Endothelial cell of umbilical vein (primary cell): ENCODE measurements at regions not wholly inside any gene's neighbourhood (a gene's known extent, or its start where the extent isn't known, plus 50 kb on each side); places are given as distances from the start of the nearest gene placed in this dataset.

Experiments used
- BruUV-seq: library from RNA; stranded (reverse); fragments of 400-500 nt; replicated peaks from 2 replicates; lab custom pipeline; 2021; lab: Mats Ljungman, UMichigan
- CTCF ChIA-PET: fragments of 300-600, 350-600 bp; sonication (Branson Sonifier 250); formaldehyde crosslinking; loops from one replicate; lab custom pipeline; 2021; ENCODE audit warnings: antibody characterized with exemption, inconsistent platforms; lab: Charles Lee
- POLR2A ChIA-PET: fragments of 300-600, 350-600 bp; sonication (Branson Sonifier 250); formaldehyde crosslinking; loops from one replicate; lab custom pipeline; 2021; ENCODE audit warnings: antibody characterized with exemption, inconsistent platforms; lab: Charles Lee
- DNase-seq: peaks from one replicate; pipeline ENCODE4 v3.0.0-alpha.2; 2011; ENCODE audit warnings: low read depth, low spot score
- FAIRE-seq: peaks from 2 replicates; lab custom pipeline; 2011; peaks lifted over from hg19 to GRCh38; lab: Jason Lieb, UNC
- H2AFZ ChIP-seq: 2 replicates; pipeline ENCODE4 v1.6.0; 2012; ENCODE audit warnings: low read depth, low read length, control low read depth, inconsistent platforms
- H3K27ac ChIP-seq: 2 replicates; pipeline ENCODE4 v1.5.1; 2011; ENCODE audit warnings: low read depth, mild to moderate bottlenecking, control low read depth, low read length, moderate library complexity; ENCODE audit not compliant: insufficient read depth
- H3K27me3 ChIP-seq, 2 experiments: 2 replicates each; pipeline versions ENCODE4 v1.6.0 to v1.6.1; 2011; ENCODE audit warnings: low read length in 2 of 2, mixed read lengths in 1 of 2; ENCODE audit not compliant: control insufficient read depth in 2 of 2, insufficient read depth in 2 of 2
- H3K36me3 ChIP-seq, 2 experiments: 2 replicates in 1 of 2; 3 replicates in 1 of 2; pipeline ENCODE4 v1.5.1; 2011; ENCODE audit warnings: low read length in 2 of 2, mild to moderate bottlenecking in 1 of 2, moderate library complexity in 1 of 2; ENCODE audit not compliant: control insufficient read depth in 2 of 2, insufficient read depth in 2 of 2; ENCODE audit errors: extremely low read depth in 1 of 2
- H3K4me1 ChIP-seq: 3 replicates; pipeline ENCODE4 v1.5.1; 2011; ENCODE audit warnings: mild to moderate bottlenecking, low read length; ENCODE audit not compliant: control insufficient read depth, insufficient read depth; ENCODE audit errors: extremely low read depth
- H3K4me2 ChIP-seq: 2 replicates; pipeline ENCODE4 v1.6.1; 2011; ENCODE audit warnings: low read length, control low read depth, mixed read lengths; ENCODE audit not compliant: insufficient read depth
- H3K4me3 ChIP-seq, 3 experiments: fragments of 200-600 bp in 1 of 3; sonication (generic), shearing (Covaris generic) in 1 of 3; replicated peaks in 1 of 3; 2 replicates each; pipeline ENCODE4 v1.5.1; 2011 to 2016; ENCODE audit warnings: control low read depth in 3 of 3, low read length in 3 of 3, mild to moderate bottlenecking in 2 of 3, inconsistent platforms in 1 of 3, low read depth in 1 of 3, moderate library complexity in 1 of 3; ENCODE audit not compliant: insufficient read depth in 1 of 3
- H3K79me2 ChIP-seq: 2 replicates; pipeline ENCODE4 v1.6.0; 2012; ENCODE audit warnings: low read length, inconsistent platforms; ENCODE audit not compliant: control insufficient read depth, insufficient read depth
- H3K9ac ChIP-seq: replicated peaks from 2 replicates; pipeline ENCODE3; 2011; ENCODE audit warnings: low read length, control low read depth; ENCODE audit not compliant: insufficient read depth; ENCODE audit errors: extremely low read depth
- H3K9me1 ChIP-seq: replicated peaks from 3 replicates; pipeline ENCODE4 v1.6.0; 2011; ENCODE audit warnings: mild to moderate bottlenecking, low read length; ENCODE audit not compliant: control insufficient read depth, insufficient read depth; ENCODE audit errors: extremely low read depth
- H3K9me3 ChIP-seq: replicated peaks from 2 replicates; pipeline ENCODE4 v1.5.1; 2012; ENCODE audit warnings: low read length, inconsistent platforms; ENCODE audit not compliant: control insufficient read depth, insufficient read depth
- H4K20me1 ChIP-seq: replicated peaks from 2 replicates; pipeline ENCODE3; 2011; ENCODE audit warnings: mild to moderate bottlenecking, low read length; ENCODE audit not compliant: control insufficient read depth, insufficient read depth; ENCODE audit errors: extremely low read depth
- EZH2 ChIP-seq: IDR thresholded peaks from 2 replicates; pipeline ENCODE4 v1.6.1; 2012; ENCODE audit warnings: borderline replicate concordance, low read depth, mild to moderate bottlenecking, moderate library complexity, low read length, inconsistent platforms; ENCODE audit not compliant: severe bottlenecking
- FOS ChIP-seq: IDR thresholded peaks from 2 replicates; pipeline ENCODE4 v1.6.1; 2011; ENCODE audit warnings: mild to moderate bottlenecking, low read length, moderate library complexity, borderline replicate concordance; ENCODE audit not compliant: insufficient read depth
- GATA2 ChIP-seq: IDR thresholded peaks from 2 replicates; pipeline ENCODE4 v1.7.0; 2011; ENCODE audit warnings: low read depth, mild to moderate bottlenecking, moderate library complexity, mixed read lengths, low read length; ENCODE audit not compliant: insufficient read length, insufficient read depth
- JUN ChIP-seq: IDR thresholded peaks from 2 replicates; pipeline ENCODE4 v1.6.1; 2011; ENCODE audit warnings: borderline replicate concordance, low read depth; ENCODE audit not compliant: insufficient read length, insufficient read depth
- MYC ChIP-seq: IDR thresholded peaks from one replicate; pipeline ENCODE4 v1.6.1; 2011; ENCODE audit warnings: mild to moderate bottlenecking, low read depth, low read length
- POLR2A ChIP-seq: IDR thresholded peaks from 2 replicates; pipeline ENCODE4 v1.6.1; 2012; ENCODE audit warnings: low read depth, mild to moderate bottlenecking, control low read depth, low read length
- POLR2AphosphoS5 ChIP-seq: IDR thresholded peaks from 2 replicates; pipeline ENCODE4 v1.6.1; 2012; ENCODE audit warnings: low read depth, mild to moderate bottlenecking, control low read depth, low read length, moderate library complexity; ENCODE audit not compliant: insufficient read depth
- dilution Hi-C: fragments of 300-500 bp; cut with MboI; formaldehyde crosslinking; loops from one replicate; pipeline ENCODE4 v1.15.0; 2019; ENCODE audit warnings: low sequenced_read_pairs; ENCODE audit not compliant: extremely low pct_ligation_motif_present
- intact Hi-C: fragments of 100-400 bp; cut with micrococcal nuclease; formaldehyde crosslinking; loops from one replicate; pipeline ENCODE4 v1.10.0; 2022
- TF ChIP-seq, protein P1 (sequence below), 2 donors: IDR thresholded peaks; 1 replicate in 1 of 2; 2 replicates in 1 of 2; pipeline ENCODE4 v1.5.1; 2011; ENCODE audit warnings: low read length in 2 of 2, mild to moderate bottlenecking in 2 of 2, moderate library complexity in 2 of 2, control low read depth in 1 of 2, inconsistent platforms in 1 of 2, low read depth in 1 of 2; ENCODE audit not compliant: insufficient read depth in 1 of 2; ENCODE audit errors: extremely low read depth in 1 of 2
- TF ChIP-seq, protein P2 (sequence below): IDR thresholded peaks from 2 replicates; pipeline ENCODE4 v1.6.1; 2011; ENCODE audit not compliant: insufficient read depth, insufficient read length

DNA sequence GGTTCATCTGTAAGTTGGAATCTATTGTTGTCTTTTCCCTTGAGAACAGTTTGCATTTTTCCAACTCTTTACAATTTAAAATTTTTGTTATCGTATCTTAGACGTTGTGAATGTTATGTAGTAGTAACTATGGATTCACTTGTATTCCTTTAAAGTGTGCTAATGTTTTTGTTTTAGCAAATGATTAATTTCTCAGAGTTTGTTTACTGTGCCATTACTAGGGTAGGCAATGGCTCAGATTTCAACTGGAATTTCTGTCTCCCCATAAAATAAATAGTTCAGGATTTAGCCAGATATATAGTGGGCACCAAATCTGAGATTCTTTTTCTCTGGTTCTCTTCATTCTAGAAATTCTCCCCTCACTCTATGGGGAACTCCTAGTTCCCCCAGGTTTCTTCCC lies 896.5 kb downstream of the PLA2G4A start:
- Histone ChIP-seq H2AFZ (no peak overlapping the region), H3K9me1 (no peaks in the 10 kb centered on the region), H4K20me1 (no peaks in the 10 kb centered on the region), H3K4me1 (no peaks in the 10 kb centered on the region), H3K9me3 (no peaks in the 10 kb centered on the region), H3K79me2 (no peaks in the 10 kb centered on the region), H3K27me3 (no peaks in the 10 kb centered on the region), H3K4me3 (no peak overlapping the region), H3K9ac (no peak overlapping the region), H3K4me2 (no peak overlapping the region), H3K27ac (no peak overlapping the region), H3K36me3 (no peaks in the 10 kb centered on the region)
- no TSS peak for BruUV-seq
- dilution Hi-C loops = no loop called here
- ChIA-PET CTCF (no interaction called here), POLR2A (no interaction called here)
- FAIRE-seq (no peak), DNase-seq (no peak)
- TF ChIP-seq JUN = no peak
- no peak for TF ChIP-seq POLR2A
- TF ChIP-seq, protein P1, sequence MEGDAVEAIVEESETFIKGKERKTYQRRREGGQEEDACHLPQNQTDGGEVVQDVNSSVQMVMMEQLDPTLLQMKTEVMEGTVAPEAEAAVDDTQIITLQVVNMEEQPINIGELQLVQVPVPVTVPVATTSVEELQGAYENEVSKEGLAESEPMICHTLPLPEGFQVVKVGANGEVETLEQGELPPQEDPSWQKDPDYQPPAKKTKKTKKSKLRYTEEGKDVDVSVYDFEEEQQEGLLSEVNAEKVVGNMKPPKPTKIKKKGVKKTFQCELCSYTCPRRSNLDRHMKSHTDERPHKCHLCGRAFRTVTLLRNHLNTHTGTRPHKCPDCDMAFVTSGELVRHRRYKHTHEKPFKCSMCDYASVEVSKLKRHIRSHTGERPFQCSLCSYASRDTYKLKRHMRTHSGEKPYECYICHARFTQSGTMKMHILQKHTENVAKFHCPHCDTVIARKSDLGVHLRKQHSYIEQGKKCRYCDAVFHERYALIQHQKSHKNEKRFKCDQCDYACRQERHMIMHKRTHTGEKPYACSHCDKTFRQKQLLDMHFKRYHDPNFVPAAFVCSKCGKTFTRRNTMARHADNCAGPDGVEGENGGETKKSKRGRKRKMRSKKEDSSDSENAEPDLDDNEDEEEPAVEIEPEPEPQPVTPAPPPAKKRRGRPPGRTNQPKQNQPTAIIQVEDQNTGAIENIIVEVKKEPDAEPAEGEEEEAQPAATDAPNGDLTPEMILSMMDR (IDR thresholded peaks at IDR 0.05; ENCODE audit: extremely low read depth in 1 of 2, insufficient read depth in 1 of 2, low read depth in 1 of 2, low read length in 2 of 2) = no peak
- no peak for TF ChIP-seq EZH2
- TF ChIP-seq MYC = no peak
- TF ChIP-seq POLR2AphosphoS5 = no peak
- TF ChIP-seq GATA2 = no peak
- TF ChIP-seq, protein P2, sequence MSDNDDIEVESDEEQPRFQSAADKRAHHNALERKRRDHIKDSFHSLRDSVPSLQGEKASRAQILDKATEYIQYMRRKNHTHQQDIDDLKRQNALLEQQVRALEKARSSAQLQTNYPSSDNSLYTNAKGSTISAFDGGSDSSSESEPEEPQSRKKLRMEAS = no peak
- no peak for TF ChIP-seq FOS
- intact Hi-C loops = no loop called here
